HG02588 (cell line): ENCODE measurements at regions not wholly inside any gene's neighbourhood (a gene's known extent, or its start where the extent isn't known, plus 50 kb on each side); places are given as distances from the start of the nearest gene placed in this dataset.

Experiments used
- ATAC-seq: cut with Tn5 transposase; IDR thresholded peaks from one replicate; pipeline ENCODE4 v1.9.1; 2021; ENCODE audit warnings: mild to moderate bottlenecking, moderate library complexity; ENCODE audit not compliant: unreplicated experiment

GRCh38 chr16:62907562-62907961, 871.3 kb upstream of the CDH8 start:
- ATAC-seq, result no peak

GRCh38 chr16:62903961-62904502, 867.8 kb upstream of the CDH8 start:
- no peak for ATAC-seq

GRCh38 chr16:62899737-62900136, 863.5 kb upstream of the CDH8 start:
- no peak for ATAC-seq

- no peak for ATAC-seq
Observed at GRCh38 chr16:62889097-62889496, 852.9 kb upstream of the CDH8 start.

- no peak for ATAC-seq
Observed at GRCh38 chr16:62883509-62883908, 847.3 kb upstream of the CDH8 start.

- no peak for ATAC-seq
Observed at GRCh38 chr16:62882552-62883221, 846.4 kb upstream of the CDH8 start.

GRCh38 chr16:62876133-62876532, 839.9 kb upstream of the CDH8 start:
- ATAC-seq, result no peak

- no peak for ATAC-seq
Observed at GRCh38 chr16:62872339-62872738, 836.1 kb upstream of the CDH8 start.

GRCh38 chr16:62870554-62870953, 834.3 kb upstream of the CDH8 start:
- no peak for ATAC-seq

- ATAC-seq, result no peak
Observed at GRCh38 chr16:62869837-62870236, 833.6 kb upstream of the CDH8 start.

GRCh38 chr16:62863139-62863538, 826.9 kb upstream of the CDH8 start:
- ATAC-seq, result no peak

GRCh38 chr16:62853887-62854286, 817.6 kb upstream of the CDH8 start:
- no peak for ATAC-seq

GRCh38 chr16:62846399-62847057, 810.3 kb upstream of the CDH8 start:
- no peak for ATAC-seq

- ATAC-seq, result no peak
Observed at GRCh38 chr16:62832214-62832613, 796.0 kb upstream of the CDH8 start.

GRCh38 chr16:62831235-62831850, 795.1 kb upstream of the CDH8 start:
- ATAC-seq, result no peak

GRCh38 chr16:62829607-62830006, 793.4 kb upstream of the CDH8 start:
- no peak for ATAC-seq

- no peak for ATAC-seq
Observed at GRCh38 chr16:62829084-62829483, 792.8 kb upstream of the CDH8 start.

- no peak for ATAC-seq
Observed at GRCh38 chr16:62821824-62822223, 785.6 kb upstream of the CDH8 start.

GRCh38 chr16:62816971-62817519, 780.8 kb upstream of the CDH8 start:
- no peak for ATAC-seq

GRCh38 chr16:62814891-62815290, 778.7 kb upstream of the CDH8 start:
- no peak for ATAC-seq

- ATAC-seq, result no peak
Observed at GRCh38 chr16:62805221-62805857, 769.1 kb upstream of the CDH8 start.
